ENCODE measurements at regions not wholly inside any gene's neighbourhood (a gene's known extent, or its start where the extent isn't known, plus 50 kb on each side); places are given as distances from the start of the nearest gene placed in this dataset.

GRCh38 chr3:124557433-124558232 lies 172.6 kb upstream of the UMPS start:
- no peak for DNase-seq (ENCODE audit: low read depth in 1 of 2, low spot score in 2 of 2)

More at GRCh38 chr3:124557433-124558232, 172.6 kb upstream of the UMPS start:
- Histone ChIP-seq H2BK20ac (ENCODE audit: low read length) (no peak overlapping the region), H3K56ac (replicated peaks; ENCODE audit: insufficient read length, low read depth, low read length) (no peak overlapping the region), H3K4me2 (ENCODE audit: insufficient read depth in 1 of 2, low read depth in 2 of 2, low read length in 2 of 2) (no peak overlapping the region), H2AFZ (ENCODE audit: low read length) (no peak overlapping the region), H3K27ac (ENCODE audit: low read depth, low read length) (no peak overlapping the region), H4K8ac (ENCODE audit: extremely low read depth, insufficient read depth, low read length) (no peak overlapping the region), H2AK5ac (ENCODE audit: low read depth, low read length) (no peak overlapping the region), H3K18ac (ENCODE audit: extremely low read depth, low read length) (no peak overlapping the region), H3K23ac (ENCODE audit: insufficient read length) (no peak overlapping the region), H3K23me2 (ENCODE audit: low read depth, low read length) (no peaks in the 10 kb centered on the region), H3K4me1 (replicated peaks in 1 of 4; ENCODE audit: control insufficient read depth in 3 of 4, insufficient read depth in 4 of 4, low read length in 3 of 4) (peaks cover 0 to 4% (median 2%) of the 10 kb centered on the region in 4 experiments; a peak in 4 of 7 replicates), H2BK120ac (replicated peaks; ENCODE audit: low read depth, low read length) (no peak overlapping the region), H2BK12ac (ENCODE audit: low read depth, low read length) (no peak overlapping the region), H3K14ac (ENCODE audit: insufficient read length) (no peak overlapping the region), H4K20me1 (replicated peaks in 1 of 2; ENCODE audit: control insufficient read depth in 1 of 2, insufficient read depth in 2 of 2, low read length in 2 of 2) (no peaks in the 10 kb centered on the region), H3K27me3 (replicated peaks in 1 of 4; ENCODE audit: control insufficient read depth in 3 of 4, extremely low read depth in 1 of 4, insufficient read depth in 3 of 4, low read length in 3 of 4) (no peaks in the 10 kb centered on the region), H3K79me1 (ENCODE audit: low read depth, low read length) (no peaks in the 10 kb centered on the region), H3K4ac (replicated peaks; ENCODE audit: insufficient read length, low read depth, low read length) (no peak overlapping the region), H2BK5ac (ENCODE audit: low read depth, low read length) (no peak overlapping the region), H3K9ac (replicated peaks in 1 of 4; ENCODE audit: extremely low read depth in 1 of 4, low read depth in 3 of 4, low read length in 3 of 4) (no peak overlapping the region), H3K4me3 (ENCODE audit: extremely low read depth in 1 of 4, insufficient read depth in 2 of 4, low read depth in 3 of 4, low read length in 4 of 4) (no peak overlapping the region), H3K9me3 (ENCODE audit: insufficient read depth in 2 of 2, low read depth in 1 of 2, low read length in 1 of 2) (no peaks in the 10 kb centered on the region), H3K79me2 (ENCODE audit: control insufficient read depth in 1 of 2, insufficient read depth in 2 of 2, low read length in 2 of 2) (no peaks in the 10 kb centered on the region), H2BK15ac (ENCODE audit: low read length) (no peak overlapping the region), H4K5ac (ENCODE audit: insufficient read length, low read depth, low read length) (no peak overlapping the region), H3K36me3 (ENCODE audit: control insufficient read depth in 2 of 4, insufficient read depth in 4 of 4, low read length in 3 of 4) (no peaks in the 10 kb centered on the region), H4K91ac (replicated peaks; ENCODE audit: insufficient read length, low read length) (no peak overlapping the region)
- POLR2A ChIA-PET (ENCODE audit: partially characterized antibody), result no interaction called here
- CTCF ChIA-PET (ENCODE audit: partially characterized antibody), result interaction anchor here (0.6 to 5.4 kb wide), 15 partner anchors 10 to 1672 kb away, joined by 3 to 73 read pairs (median 7); no protein-coding TSS in a partner anchor
- TF ChIP-seq CTCF (IDR thresholded peaks at IDR 0.05; ENCODE audit: control extremely low read depth in 1 of 3, insufficient read depth in 1 of 3, low read depth in 1 of 3, low read length in 3 of 3) (peak in 1 of 3 experiments; percentile 3; a peak in 1 of 4 replicates), MAX (IDR thresholded peaks at IDR 0.05) (no peak), SRF (IDR thresholded peaks at IDR 0.05; ENCODE audit: low read depth, low read length) (no peak), SP1 (IDR thresholded peaks at IDR 0.05; ENCODE audit: low read depth, low read length) (no peak)
- 75% methylated on average over 5 of the region's 5 CpGs; no CpG with 5 or more reads in 1 of the 2 experiments for WGBS, 2 experiments (ENCODE audit: extremely low coverage in 1 of 2, insufficient coverage in 1 of 2, insufficient read length in 1 of 2, insufficient replicate concordance in 2 of 2, low coverage in 1 of 2, low lambda C conversion rate in 2 of 2, missing lambda C conversion rate in 1 of 2)
- no peak for FAIRE-seq
